GM21367 (cell line): ENCODE measurements at regions not wholly inside any gene's neighbourhood (a gene's known extent, or its start where the extent isn't known, plus 50 kb on each side); places are given as distances from the start of the nearest gene placed in this dataset.
"Not testable (repeated sequence)": the region's sequence is repeated elsewhere in the genome, so short reads cannot be mapped to it uniquely, and the experiment has no call there.

ENCODE experiments used
- ATAC-seq: cut with Tn5 transposase; IDR thresholded peaks from one replicate; pipeline ENCODE4 v1.9.1; 2021; ENCODE audit not compliant: unreplicated experiment

DNA sequence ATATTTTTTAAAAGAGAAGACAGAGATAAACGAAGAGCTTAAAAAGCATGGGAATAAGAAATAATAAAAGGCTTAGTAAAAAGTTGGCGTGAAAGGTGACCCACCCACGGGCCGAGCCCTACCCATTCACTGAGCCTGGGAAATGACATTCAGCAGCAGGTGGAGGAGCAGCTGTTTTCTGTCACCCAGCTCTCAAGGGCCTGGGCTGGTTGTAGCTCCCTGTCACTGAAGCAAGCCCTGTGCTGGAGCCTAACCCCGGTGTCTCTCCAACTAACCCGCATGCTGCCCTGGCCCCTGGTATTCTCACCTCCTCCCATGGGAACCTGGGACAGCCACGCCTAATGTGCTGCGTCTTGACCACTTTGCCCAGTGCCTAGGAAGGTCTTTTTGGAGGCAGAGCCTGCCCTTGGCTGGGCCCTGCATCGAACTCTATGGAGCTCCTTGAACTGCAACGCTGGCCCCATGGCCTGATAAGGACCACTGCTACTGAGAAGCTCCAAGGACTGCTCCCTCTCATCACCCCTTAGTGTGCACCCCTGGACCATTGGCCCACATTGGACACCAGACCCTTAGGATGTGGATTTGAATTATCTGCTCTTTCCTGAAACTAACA lies 68.8 kb upstream of the IYD start:
- ATAC-seq = no peak

DNA sequence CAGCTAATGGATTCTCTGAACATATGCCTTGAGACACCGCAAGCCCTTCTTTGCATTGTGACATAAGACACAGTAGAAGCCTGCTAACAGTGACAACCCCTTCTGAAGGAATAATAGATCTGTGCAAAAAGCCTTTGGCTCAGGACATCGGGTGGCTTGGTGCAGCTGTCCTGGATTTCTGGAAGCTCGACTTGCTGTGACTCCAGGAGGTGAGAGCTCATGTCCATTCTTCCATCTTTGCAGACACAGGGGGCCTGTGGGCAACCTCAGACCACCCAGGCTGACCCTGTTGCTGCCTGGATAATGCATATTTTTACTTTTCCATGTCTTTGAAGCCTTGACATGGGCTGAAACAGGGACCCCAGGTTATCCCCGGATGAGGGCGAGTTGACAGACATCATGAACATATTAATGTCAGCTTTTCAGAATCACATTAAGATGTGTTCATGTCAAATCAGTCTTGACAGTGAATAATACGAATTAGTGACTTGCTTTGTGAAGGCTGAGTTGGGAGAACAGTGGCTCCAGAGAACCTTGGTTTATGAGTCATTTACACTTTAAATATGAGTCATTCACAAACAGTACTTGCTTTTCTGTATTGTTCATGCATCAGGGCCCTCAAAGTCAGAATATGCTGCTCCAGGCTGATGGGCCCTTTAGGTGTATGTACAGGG lies 66.8 kb upstream of the IYD start:
- ATAC-seq = peak; percentile 53

DNA sequence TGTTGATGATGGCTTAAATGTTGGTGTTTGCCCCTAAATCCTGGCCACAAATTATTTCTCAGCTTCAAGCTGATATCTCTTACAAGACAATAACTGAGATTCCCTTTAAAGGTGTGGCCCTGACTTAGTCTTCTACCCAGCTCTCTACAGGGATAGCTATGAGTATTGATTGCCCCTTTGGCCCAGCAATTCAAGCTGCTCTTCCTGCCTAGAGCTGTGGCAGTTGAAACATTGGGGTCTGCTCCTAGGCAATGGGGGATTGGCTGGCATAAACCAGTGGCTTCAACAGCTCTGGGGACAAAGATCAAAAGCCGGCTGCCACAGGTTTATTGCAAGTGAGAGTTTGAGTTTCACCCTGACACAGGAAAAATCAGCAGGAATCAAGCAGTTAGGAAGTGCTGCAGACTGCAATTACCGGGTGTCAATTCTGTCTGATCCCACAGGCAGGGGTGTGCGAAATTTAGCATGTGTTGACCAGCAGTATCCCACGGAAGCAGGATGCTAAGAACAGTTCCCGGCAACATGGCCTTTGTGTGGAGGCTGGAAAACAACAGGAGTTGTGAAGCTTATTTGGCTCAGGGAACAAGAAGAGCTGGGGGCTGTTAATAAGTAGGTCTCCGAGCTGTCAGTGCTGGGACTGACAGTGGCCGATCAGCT lies 66.2 kb upstream of the IYD start:
- no peak for ATAC-seq

DNA sequence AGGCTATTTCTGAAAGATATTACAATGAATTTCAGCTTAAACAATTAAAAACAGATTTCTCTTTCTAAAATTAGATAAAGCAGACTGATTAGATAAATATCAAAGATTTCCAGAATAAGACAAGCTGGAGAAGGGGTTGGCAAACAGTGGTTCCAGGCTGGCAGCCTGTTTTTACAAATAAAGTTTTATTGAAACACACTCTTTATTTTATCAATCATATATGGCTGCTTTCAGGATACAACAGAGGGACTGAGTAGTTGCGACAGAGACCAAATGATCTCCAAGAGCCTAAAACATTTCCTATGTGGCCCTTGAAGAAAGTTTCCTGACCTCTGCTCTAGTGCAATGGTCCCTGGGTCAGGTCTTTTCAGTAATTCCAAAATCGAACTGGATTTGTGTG lies 65.6 kb upstream of the IYD start:
- no peak for ATAC-seq

DNA sequence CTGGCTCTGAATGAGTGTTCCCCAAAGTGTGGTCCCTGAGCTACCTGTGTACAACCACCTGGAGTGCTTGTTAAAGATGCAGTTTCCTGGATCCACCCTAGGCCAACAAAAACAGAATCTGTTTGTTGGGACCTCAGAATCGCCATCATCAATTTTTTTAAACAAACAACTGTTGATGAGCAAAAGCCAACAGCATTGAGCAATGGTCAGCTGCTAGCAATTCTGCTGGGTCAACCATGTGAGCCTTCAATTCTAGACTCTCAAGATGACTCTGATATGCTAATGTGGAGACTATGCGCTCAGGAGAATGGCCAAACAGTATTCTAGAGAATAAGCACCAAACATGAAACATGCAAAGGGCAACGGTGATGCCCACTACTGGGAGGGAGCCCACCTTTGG lies 64.4 kb upstream of the IYD start:
- no peak for ATAC-seq

DNA sequence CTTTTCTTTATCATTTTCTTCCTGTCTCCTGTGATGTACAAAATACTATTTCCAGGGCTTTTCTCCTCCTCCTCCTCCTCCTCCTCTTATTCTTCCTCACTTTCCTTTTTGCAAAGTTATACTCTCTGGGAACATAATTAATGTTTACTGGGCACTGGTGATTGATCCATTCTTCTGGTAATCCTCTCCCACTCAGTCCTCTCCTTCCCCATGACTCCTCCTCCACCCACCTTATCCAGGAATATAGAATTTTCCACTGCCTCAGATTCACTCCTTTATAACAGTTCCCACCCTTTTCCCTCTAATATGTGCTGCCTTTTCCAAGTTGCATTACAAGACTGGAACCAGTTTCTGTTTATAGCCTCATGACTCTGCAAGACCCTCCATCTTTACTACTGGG lies 62.5 kb upstream of the IYD start:
- no peak for ATAC-seq

DNA sequence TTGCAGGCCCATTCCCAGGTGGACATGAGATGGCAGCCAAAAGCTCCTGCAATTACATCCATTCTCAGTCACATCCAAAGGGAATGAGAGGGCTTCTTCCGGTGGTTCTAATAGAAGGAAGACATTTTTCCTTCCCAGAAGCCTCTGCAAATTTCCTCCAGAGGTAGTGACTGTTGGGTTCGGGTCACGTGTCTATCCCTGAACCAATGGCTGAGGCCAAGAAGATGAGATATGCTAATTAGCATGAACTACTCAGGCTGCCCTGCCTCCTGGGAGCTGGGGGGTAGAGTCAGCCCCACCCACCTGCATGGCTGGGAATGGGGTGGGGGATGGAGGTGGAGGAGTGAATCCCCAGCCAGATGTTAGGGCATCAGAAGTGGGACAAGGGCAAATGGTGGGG lies 61.3 kb upstream of the IYD start:
- no peak for ATAC-seq

DNA sequence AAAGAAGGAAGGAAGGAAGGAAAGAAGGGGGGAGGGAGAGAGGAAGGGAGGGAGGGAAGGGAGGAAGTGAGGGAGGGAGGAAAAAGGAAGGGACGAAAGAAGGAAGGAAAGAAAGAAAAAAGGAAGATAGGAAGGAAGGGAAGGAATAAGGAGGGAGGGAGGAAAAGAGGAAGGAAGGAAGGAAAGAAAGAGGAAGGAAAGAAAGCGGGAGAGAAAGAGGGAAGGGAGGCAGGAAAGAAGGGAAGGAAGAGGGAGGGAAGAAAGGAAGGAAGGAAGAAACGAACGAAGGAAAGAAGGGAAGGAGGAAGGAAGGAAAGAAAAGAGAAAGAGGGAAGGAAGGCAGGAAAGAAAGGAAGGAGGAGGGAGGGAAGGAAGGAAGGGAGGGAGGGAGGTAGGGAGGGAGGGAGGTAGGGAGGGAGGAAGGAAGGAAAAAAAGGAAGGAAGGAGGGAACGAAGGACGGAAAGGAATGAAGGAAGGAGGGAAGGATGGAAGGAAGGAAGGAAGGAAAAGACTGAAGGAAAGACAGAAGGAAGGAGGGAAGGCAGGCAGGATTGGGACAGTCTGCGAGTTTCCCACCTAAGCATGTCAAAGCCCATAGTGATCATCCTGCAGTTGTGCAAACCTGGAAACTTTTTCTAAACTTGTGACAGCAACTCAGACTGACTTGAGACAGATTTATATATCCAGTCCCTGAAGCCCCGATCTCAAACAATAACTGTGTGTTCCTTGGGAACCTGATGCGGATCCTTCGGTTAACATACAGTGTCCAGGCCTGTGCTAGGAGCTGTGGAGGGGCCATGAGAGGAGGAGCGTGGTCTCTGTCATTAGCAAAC lies 59.8 kb upstream of the IYD start:
- no peak for ATAC-seq

DNA sequence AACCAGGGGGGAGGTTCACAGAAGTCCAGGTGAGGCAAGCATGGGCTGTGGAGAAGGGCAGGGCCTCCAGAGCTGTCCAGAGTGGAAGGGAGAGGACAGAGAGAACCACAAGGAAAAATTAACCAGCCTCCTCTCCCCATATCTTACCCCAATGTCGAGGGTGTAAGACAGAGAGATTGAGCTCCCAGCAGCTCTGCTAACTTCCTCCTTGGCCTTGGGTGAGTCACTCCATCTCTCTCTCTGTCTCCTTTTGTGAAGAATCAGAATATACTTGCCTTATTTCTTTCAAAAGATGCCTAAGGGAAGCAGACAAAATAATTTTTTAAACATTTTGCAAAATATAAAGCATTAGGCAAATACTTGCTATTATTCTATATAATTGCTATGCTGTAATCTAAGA lies 58.3 kb upstream of the IYD start:
- ATAC-seq = no peak

DNA sequence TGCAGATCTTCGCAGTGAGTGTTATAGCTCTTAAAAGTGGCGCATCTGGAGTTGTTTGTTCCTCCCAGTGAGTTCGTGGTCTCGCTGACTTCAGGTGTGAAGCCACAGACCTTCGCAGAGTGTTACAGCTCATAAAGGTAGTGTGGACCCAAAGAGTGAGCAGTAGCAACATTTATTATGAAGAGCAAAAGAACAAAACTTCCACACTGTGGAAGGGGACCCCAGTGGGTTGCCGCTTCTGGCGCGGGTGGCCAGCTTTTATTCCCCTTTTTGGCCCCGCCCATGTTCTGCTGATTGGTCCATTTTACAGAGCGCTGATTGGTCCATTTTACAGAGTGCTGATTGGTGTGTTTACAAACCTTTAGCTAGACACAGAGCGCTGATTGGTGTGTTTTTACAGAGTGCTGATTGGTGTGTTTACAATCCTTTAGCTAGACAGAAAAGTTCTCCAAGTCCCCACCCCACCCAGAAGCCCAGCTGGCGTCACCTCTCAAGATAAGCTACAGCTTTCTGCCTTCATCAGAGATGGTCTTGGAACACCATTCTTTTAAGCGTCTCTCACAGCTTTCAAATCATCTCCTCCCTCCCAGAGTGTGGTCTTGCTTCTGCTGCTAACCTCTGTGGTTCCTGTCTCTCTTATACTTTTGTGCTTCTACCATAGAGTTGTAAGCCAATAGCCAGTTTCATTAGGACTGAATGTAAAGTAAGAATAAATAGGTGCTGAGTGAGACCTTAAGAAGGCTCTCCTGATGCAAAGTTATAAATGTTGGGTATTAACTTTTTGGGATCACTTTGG lies 57.5 kb upstream of the IYD start:
- ATAC-seq = not testable (repeated sequence)

DNA sequence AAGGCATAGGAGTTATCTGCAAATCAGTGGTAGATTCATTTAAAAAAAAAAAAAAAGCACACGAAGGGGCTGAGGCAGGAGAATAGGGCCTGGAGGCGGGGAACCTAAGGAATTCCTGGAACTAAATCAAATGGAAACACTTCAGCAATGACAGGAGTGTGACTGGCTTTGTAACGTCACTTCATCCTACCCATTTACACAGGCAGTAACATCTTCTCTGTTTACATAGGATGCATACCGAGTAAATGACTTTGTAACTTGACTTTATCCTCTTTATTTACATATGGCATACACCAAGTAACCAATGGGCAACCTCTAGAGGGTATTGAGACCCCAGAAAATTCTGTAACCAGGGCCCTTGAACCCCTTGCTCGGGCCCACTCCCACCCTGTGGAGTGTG lies 56.4 kb upstream of the IYD start:
- no peak for ATAC-seq

DNA sequence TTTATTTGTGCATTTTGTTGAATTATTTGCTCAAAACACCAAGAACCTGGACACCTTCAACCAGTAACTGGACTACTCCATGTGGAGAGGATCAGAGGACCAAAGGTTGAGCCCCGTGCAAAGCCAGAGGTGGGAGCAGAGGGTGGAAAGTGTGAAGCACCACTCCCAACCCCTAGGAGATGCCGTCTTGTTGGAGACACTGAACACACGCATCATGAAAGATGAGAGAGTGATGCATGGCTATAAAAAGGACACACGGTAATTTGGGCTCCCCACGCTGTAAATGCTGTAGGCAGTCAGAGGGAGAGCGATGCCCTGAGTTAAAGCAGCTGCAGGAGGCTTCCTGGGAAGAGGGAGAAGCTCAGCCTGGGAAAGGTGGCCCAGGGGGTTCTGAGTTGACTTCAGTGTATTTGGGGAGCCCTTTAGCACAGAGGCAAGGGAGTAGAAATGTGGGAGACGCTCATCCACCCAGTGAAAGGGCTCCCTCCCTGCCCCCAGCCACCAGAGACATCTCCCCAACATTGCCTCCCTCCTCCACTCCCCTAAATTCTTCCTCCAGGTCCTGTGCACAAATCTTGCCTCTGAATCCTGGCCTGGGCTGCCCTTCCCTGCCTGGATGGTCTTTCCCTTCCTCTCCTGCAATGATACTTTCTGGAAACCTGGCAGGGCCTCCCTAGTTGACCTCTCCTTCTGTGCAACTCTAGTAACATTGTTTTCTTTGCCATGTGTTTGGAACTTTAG lies 55.8 kb upstream of the IYD start:
- no peak for ATAC-seq

DNA sequence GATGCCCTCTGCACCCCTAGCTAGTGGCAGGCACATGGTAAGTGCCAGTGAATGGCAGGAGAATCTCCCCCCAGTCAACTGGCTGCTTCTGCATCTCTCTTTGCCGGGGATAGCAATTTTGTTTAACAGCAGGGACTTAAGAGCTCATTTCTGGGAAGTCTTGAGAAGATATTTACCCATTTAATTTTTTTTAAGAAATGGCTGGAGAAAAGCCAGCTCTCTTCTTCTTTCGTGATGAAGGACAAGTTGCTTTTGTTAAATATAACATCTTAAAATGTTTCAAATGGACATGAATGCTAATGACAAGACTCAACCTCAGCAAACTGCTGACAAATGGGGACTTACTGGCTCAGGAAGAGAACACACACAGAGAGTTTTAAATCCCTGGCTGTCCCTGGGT lies 55.0 kb upstream of the IYD start:
- ATAC-seq = no peak

DNA sequence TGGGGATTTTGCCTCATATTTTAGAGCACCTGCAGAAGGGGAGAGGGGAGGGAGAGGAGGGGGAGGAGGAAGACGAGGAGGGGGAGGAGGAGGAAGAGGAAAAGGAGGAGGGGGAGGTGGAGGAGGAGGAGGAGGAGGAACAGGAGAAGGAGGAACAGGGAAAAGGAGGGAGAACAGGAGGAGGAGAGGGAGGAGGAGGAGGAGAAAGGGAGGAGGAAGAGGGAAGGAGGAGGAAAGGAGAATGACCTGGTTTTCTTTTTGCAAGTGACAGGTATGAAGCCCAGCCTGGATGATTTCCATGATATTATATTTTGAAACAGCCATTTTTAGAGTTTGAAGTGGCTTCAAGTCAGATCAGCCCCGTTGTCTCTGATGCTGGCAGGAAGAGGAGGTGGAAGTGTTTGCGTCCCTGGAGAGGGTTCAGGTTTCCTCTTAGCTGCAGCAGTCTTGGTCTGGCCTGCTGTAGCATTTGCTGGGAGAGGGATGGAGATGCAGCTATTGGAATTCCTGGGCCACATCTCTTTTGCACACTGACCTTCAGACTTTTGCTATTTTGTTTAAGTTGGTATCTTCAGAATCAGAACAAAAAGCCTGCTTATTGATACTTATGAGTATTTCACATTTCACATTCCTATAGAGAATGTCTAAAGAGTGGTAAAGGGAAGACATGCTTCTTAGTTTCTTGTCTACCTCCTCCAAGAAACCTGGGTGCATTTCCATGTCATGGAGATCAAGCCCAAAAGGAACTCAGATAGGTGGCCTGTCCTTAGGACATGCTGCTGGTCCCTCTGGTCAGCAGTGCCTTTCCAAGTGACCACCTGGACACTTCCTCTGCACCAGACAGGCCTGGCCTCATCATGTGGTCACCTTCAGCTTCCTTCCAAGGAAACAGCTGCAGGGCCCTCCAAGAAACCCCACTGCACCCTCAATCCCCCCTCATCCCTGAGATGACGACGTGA lies 54.3 kb upstream of the IYD start:
- no peak for ATAC-seq

DNA sequence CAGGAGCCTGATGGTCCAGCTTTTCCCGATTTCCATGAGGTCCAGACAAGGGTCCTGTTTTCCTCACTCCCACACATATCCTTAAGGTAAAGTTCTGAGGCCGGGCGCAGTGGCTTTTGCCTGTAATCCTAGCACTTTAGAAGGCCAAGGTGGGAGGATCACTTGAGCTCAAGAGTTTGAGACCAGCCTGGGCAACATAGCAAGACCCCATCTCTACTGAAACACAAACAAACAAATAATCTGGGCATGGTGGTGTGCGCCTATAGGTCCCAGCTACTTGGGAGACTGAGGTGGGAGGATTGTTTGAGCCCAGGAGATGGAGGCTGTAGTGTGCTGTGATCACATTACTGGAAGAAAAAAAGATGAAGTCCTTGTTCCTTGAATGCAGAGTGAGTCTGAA lies 53.2 kb upstream of the IYD start:
- ATAC-seq = no peak

DNA sequence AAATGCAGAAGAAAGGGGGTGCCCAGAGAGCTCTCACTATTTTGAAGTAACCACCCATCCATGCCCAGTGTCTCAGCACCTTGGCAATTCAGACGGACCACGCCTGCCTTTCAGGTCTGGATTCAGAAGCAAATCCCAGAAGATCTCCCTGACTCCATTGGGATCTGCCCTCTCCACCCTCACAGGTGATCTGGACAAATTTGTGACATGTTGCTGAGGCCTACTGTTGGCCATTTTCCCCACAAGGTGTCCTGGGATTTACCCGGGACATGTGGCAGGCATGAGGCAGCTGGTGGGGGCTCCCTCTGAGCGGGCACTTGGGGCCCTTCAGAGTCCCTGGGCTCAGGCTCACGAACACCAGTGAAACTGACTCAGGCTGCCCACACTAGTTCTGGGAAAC lies 51.9 kb upstream of the IYD start:
- ATAC-seq = no peak
